ENCODE measurements at regions not wholly inside any gene's neighbourhood (a gene's known extent, or its start where the extent isn't known, plus 50 kb on each side); places are given as distances from the start of the nearest gene placed in this dataset.

DNA sequence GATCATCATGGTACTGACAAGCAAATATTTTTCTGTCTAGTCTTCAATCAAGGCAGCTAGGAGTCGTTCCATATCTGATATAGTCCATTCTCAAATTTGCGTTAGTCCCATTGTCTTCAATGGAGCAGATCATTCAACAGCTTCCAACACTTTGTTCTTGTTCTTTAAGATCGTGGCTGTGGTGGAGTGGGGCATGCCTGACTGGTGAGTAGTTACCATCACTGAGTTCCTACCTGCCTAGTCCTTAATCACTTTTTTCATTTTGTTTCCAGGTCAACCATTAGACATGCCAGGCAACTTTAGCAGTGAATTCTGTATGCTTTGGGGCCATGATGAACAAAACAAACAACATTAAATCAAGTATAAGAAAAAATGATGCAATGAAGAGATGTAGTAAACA lies 693.1 kb upstream of the KIRREL3 start (continued):
- TF ChIP-seq PRRX2 (CRISPR knock-in tag; IDR thresholded peaks at IDR 0.05) (no peak), ZBTB21 (CRISPR knock-in tag; IDR thresholded peaks at IDR 0.05; ENCODE audit: borderline replicate concordance) (no peak), FOXP1 (CRISPR knock-in tag; IDR thresholded peaks at IDR 0.05; ENCODE audit: borderline replicate concordance) (no peak), ZNF138 (CRISPR knock-in tag; conservative IDR thresholded peaks at IDR 0.05) (no peak), ZNF121 (CRISPR knock-in tag; IDR thresholded peaks at IDR 0.05) (no peak)
- TF ChIP-seq, protein P1, sequence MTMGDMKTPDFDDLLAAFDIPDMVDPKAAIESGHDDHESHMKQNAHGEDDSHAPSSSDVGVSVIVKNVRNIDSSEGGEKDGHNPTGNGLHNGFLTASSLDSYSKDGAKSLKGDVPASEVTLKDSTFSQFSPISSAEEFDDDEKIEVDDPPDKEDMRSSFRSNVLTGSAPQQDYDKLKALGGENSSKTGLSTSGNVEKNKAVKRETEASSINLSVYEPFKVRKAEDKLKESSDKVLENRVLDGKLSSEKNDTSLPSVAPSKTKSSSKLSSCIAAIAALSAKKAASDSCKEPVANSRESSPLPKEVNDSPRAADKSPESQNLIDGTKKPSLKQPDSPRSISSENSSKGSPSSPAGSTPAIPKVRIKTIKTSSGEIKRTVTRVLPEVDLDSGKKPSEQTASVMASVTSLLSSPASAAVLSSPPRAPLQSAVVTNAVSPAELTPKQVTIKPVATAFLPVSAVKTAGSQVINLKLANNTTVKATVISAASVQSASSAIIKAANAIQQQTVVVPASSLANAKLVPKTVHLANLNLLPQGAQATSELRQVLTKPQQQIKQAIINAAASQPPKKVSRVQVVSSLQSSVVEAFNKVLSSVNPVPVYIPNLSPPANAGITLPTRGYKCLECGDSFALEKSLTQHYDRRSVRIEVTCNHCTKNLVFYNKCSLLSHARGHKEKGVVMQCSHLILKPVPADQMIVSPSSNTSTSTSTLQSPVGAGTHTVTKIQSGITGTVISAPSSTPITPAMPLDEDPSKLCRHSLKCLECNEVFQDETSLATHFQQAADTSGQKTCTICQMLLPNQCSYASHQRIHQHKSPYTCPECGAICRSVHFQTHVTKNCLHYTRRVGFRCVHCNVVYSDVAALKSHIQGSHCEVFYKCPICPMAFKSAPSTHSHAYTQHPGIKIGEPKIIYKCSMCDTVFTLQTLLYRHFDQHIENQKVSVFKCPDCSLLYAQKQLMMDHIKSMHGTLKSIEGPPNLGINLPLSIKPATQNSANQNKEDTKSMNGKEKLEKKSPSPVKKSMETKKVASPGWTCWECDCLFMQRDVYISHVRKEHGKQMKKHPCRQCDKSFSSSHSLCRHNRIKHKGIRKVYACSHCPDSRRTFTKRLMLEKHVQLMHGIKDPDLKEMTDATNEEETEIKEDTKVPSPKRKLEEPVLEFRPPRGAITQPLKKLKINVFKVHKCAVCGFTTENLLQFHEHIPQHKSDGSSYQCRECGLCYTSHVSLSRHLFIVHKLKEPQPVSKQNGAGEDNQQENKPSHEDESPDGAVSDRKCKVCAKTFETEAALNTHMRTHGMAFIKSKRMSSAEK (CRISPR knock-in tag; IDR thresholded peaks at IDR 0.05; ENCODE audit: borderline replicate concordance): no peak
- TF ChIP-seq, protein P2, sequence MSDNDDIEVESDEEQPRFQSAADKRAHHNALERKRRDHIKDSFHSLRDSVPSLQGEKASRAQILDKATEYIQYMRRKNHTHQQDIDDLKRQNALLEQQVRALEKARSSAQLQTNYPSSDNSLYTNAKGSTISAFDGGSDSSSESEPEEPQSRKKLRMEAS (CRISPR knock-in tag; IDR thresholded peaks at IDR 0.05): no peak

DNA sequence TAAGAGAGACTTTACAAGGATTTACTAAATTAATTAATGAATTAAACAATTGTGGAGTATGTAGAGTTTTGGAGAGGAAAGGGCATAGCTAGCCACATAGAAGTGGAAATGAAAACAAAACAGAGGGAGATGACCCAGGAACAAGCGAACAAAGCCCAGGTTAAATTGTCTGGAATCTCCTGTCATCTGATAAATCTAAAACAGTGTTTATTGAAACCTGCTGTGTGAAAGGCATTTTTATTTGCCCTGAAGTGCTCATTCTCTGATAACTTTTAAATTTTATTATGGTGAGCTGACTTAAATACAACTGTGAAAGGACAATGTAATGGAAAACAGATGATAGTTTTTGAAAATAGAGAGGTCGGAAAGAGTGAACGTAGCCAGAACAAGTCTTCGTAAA lies 682.8 kb upstream of the KIRREL3 start:
- Mint-ChIP-seq H3K36me3 (no peaks in the 10 kb centered on the region), H3K9me3 (peaks cover 3% of the 10 kb centered on the region; the same call in 1 of the 2 replicates), H3K4me1 (peaks cover 2% of the 10 kb centered on the region), H3K4me3 (no peak overlapping the region), H3K27me3 (ENCODE audit: low read depth) (no peaks in the 10 kb centered on the region), H3K27ac (no peak overlapping the region)
- ATAC-seq (no peak), DNase-seq (ENCODE audit: low spot score) (no peak)
- CTCF ChIA-PET: no interaction called here
- POLR2A ChIA-PET: no interaction called here
- TF ChIP-seq ESRRA (CRISPR knock-in tag; IDR thresholded peaks at IDR 0.05; ENCODE audit: borderline replicate concordance) (no peak), NR2C2 (CRISPR knock-in tag; IDR thresholded peaks at IDR 0.05) (no peak), SP1 (CRISPR knock-in tag; conservative IDR thresholded peaks at IDR 0.05) (no peak), HMGA2 (CRISPR knock-in tag; IDR thresholded peaks at IDR 0.05) (no peak), OVOL2 (CRISPR knock-in tag; IDR thresholded peaks at IDR 0.05; ENCODE audit: borderline replicate concordance) (no peak), NFATC4 (CRISPR knock-in tag; IDR thresholded peaks at IDR 0.05) (no peak), SOX15 (CRISPR knock-in tag; IDR thresholded peaks at IDR 0.05) (no peak), FOXK1 (CRISPR knock-in tag; IDR thresholded peaks at IDR 0.05) (no peak), TEAD4 (CRISPR knock-in tag; IDR thresholded peaks at IDR 0.05) (no peak)
- TF ChIP-seq, protein P3, sequence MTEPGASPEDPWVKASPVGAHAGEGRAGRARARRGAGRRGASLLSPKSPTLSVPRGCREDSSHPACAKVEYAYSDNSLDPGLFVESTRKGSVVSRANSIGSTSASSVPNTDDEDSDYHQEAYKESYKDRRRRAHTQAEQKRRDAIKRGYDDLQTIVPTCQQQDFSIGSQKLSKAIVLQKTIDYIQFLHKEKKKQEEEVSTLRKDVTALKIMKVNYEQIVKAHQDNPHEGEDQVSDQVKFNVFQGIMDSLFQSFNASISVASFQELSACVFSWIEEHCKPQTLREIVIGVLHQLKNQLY (CRISPR knock-in tag; IDR thresholded peaks at IDR 0.05): no peak
- TF ChIP-seq, protein P1 (CRISPR knock-in tag; IDR thresholded peaks at IDR 0.05; ENCODE audit: borderline replicate concordance): no peak
- TF ChIP-seq, protein P4, sequence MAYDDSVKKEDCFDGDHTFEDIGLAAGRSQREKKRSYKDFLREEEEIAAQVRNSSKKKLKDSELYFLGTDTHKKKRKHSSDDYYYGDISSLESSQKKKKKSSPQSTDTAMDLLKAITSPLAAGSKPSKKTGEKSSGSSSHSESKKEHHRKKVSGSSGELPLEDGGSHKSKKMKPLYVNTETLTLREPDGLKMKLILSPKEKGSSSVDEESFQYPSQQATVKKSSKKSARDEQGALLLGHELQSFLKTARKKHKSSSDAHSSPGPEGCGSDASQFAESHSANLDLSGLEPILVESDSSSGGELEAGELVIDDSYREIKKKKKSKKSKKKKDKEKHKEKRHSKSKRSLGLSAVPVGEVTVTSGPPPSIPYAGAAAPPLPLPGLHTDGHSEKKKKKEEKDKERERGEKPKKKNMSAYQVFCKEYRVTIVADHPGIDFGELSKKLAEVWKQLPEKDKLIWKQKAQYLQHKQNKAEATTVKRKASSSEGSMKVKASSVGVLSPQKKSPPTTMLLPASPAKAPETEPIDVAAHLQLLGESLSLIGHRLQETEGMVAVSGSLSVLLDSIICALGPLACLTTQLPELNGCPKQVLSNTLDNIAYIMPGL (CRISPR knock-in tag; IDR thresholded peaks at IDR 0.05): no peak
- TF ChIP-seq, protein P5, sequence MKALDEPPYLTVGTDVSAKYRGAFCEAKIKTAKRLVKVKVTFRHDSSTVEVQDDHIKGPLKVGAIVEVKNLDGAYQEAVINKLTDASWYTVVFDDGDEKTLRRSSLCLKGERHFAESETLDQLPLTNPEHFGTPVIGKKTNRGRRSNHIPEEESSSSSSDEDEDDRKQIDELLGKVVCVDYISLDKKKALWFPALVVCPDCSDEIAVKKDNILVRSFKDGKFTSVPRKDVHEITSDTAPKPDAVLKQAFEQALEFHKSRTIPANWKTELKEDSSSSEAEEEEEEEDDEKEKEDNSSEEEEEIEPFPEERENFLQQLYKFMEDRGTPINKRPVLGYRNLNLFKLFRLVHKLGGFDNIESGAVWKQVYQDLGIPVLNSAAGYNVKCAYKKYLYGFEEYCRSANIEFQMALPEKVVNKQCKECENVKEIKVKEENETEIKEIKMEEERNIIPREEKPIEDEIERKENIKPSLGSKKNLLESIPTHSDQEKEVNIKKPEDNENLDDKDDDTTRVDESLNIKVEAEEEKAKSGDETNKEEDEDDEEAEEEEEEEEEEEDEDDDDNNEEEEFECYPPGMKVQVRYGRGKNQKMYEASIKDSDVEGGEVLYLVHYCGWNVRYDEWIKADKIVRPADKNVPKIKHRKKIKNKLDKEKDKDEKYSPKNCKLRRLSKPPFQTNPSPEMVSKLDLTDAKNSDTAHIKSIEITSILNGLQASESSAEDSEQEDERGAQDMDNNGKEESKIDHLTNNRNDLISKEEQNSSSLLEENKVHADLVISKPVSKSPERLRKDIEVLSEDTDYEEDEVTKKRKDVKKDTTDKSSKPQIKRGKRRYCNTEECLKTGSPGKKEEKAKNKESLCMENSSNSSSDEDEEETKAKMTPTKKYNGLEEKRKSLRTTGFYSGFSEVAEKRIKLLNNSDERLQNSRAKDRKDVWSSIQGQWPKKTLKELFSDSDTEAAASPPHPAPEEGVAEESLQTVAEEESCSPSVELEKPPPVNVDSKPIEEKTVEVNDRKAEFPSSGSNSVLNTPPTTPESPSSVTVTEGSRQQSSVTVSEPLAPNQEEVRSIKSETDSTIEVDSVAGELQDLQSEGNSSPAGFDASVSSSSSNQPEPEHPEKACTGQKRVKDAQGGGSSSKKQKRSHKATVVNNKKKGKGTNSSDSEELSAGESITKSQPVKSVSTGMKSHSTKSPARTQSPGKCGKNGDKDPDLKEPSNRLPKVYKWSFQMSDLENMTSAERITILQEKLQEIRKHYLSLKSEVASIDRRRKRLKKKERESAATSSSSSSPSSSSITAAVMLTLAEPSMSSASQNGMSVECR (CRISPR knock-in tag; IDR thresholded peaks at IDR 0.05; ENCODE audit: borderline replicate concordance): no peak

Measured in WTC11 (cell line).